ENCODE measurements at regions not wholly inside any gene's neighbourhood (a gene's known extent, or its start where the extent isn't known, plus 50 kb on each side); places are given as distances from the start of the nearest gene placed in this dataset.

DNA sequence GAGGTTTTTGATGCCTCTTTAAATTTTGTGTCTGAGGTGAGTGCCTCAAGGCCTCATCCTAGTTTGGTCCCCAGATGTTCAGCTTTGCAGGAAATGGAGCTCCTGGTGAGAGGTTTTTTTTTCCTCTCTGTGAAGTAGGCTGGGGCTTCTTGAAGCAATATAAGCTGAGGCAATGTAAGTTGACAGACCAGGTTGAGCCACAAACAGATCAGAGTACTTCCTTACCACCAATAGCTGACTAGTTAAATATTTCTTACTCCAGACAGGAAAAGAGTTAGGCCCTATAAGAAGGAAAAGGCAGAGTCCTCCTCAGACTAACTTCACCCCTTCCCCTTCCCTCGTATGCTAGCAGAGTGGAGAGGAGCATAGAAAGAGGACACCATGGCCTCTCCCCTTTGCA is 341.0 kb downstream of the LMO4 start:
- POLR2A ChIA-PET, result no interaction called here

DNA sequence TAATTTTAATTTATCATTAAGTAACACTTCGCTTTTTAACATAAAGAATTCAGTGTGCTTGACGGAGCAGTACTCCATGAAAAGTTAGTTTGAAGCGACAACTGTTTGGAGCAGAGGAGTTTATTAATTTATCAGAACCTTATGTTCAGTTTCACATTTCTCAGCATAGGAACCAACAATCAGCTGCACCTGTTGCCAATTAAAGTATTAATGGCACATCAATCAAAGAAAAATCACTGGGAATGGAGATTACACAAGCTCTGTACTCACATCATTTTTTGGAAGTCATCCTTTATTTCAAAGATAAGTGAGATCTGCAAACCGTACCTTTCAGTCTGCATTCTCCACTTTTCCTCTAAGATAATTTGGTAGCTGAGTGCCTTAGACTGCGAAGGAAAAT is 344.6 kb downstream of the LMO4 start:
- H3K36me3 Mint-ChIP-seq (ENCODE audit: insufficient read depth, unreplicated experiment), result no peaks in the 10 kb centered on the region
- no peaks in the 10 kb centered on the region for H3K27me3 Mint-ChIP-seq (ENCODE audit: insufficient read depth, unreplicated experiment)
- POLR2A ChIA-PET, result no interaction called here
- no peak overlapping the region for H3K27ac Mint-ChIP-seq (ENCODE audit: low read depth, unreplicated experiment)
- H3K4me1 Mint-ChIP-seq (ENCODE audit: insufficient read depth, unreplicated experiment), result no peaks in the 10 kb centered on the region
- no peak overlapping the region for H3K4me3 Mint-ChIP-seq (ENCODE audit: unreplicated experiment)
- DNase-seq (ENCODE audit: unreplicated experiment), result no peak
- CTCF ChIA-PET, result interaction anchor here (0.6 to 2.6 kb wide), 2 partner anchors 280 to 432 kb away, joined by 3 to 13 read pairs; no protein-coding TSS in a partner anchor
- no TSS peak for BruUV-seq (replicated peaks)
- TF ChIP-seq, protein P1, sequence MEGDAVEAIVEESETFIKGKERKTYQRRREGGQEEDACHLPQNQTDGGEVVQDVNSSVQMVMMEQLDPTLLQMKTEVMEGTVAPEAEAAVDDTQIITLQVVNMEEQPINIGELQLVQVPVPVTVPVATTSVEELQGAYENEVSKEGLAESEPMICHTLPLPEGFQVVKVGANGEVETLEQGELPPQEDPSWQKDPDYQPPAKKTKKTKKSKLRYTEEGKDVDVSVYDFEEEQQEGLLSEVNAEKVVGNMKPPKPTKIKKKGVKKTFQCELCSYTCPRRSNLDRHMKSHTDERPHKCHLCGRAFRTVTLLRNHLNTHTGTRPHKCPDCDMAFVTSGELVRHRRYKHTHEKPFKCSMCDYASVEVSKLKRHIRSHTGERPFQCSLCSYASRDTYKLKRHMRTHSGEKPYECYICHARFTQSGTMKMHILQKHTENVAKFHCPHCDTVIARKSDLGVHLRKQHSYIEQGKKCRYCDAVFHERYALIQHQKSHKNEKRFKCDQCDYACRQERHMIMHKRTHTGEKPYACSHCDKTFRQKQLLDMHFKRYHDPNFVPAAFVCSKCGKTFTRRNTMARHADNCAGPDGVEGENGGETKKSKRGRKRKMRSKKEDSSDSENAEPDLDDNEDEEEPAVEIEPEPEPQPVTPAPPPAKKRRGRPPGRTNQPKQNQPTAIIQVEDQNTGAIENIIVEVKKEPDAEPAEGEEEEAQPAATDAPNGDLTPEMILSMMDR (IDR thresholded peaks at IDR 0.05; ENCODE audit: unreplicated experiment), result no peak
- H3K9me3 Mint-ChIP-seq (ENCODE audit: unreplicated experiment), result no peaks in the 10 kb centered on the region
- intact Hi-C loops (cut with micrococcal nuclease), result loop anchor here (5.0 kb wide), 1 partner anchor 279 kb away; no protein-coding TSS in a partner anchor

More for the DNA sequence above, 341.0 kb downstream of the LMO4 start:
- Mint-ChIP-seq H3K9me3 (ENCODE audit: unreplicated experiment) (no peaks in the 10 kb centered on the region), H3K27me3 (ENCODE audit: insufficient read depth, unreplicated experiment) (no peaks in the 10 kb centered on the region), H3K36me3 (ENCODE audit: insufficient read depth, unreplicated experiment) (no peaks in the 10 kb centered on the region), H3K4me1 (ENCODE audit: insufficient read depth, unreplicated experiment) (no peaks in the 10 kb centered on the region), H3K27ac (ENCODE audit: low read depth, unreplicated experiment) (no peak overlapping the region), H3K4me3 (ENCODE audit: unreplicated experiment) (no peak overlapping the region)
- intact Hi-C loops (cut with micrococcal nuclease), result loop anchor here (5.0 kb wide), 1 partner anchor 283 kb away; no protein-coding TSS in a partner anchor
- no TSS peak for BruUV-seq (replicated peaks)
- TF ChIP-seq, protein P1 (IDR thresholded peaks at IDR 0.05; ENCODE audit: unreplicated experiment), result no peak
- no peak for DNase-seq (ENCODE audit: unreplicated experiment)
- CTCF ChIA-PET, result interaction anchor here (0.5 to 0.7 kb wide), 2 partner anchors 15 to 979 kb away, joined by 3 read pairs; no protein-coding TSS in a partner anchor

DNA sequence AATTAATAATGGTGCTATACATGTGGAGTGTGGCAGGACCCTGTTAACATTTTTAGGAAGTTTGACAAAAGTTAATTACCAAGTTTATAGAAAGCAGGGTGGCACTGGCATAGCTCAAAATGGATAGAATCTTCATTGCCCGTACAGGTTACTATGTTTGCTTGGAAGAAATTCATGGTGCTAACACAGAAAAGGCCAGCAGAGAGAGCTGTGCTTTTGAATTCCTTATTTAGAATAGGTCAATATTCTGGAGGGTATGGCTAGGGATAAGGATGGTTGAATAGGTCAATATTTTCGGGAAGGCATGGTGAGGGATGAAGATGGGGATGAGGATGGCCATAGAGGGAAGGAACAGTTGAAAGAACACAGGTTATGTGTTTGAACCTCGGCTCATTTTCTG is 345.1 kb downstream of the LMO4 start:
- POLR2A ChIA-PET, result no interaction called here
- CTCF ChIA-PET, result interaction anchor here (0.6 to 2.6 kb wide), 2 partner anchors 280 to 432 kb away, joined by 3 to 13 read pairs; no protein-coding TSS in a partner anchor
- Mint-ChIP-seq H3K27me3 (ENCODE audit: insufficient read depth, unreplicated experiment) (no peaks in the 10 kb centered on the region), H3K4me1 (ENCODE audit: insufficient read depth, unreplicated experiment) (no peaks in the 10 kb centered on the region), H3K36me3 (ENCODE audit: insufficient read depth, unreplicated experiment) (no peaks in the 10 kb centered on the region), H3K27ac (ENCODE audit: low read depth, unreplicated experiment) (no peak overlapping the region), H3K9me3 (ENCODE audit: unreplicated experiment) (no peaks in the 10 kb centered on the region), H3K4me3 (ENCODE audit: unreplicated experiment) (no peak overlapping the region)
- TF ChIP-seq, protein P1 (IDR thresholded peaks at IDR 0.05; ENCODE audit: unreplicated experiment), result no peak
- BruUV-seq (replicated peaks), result no TSS peak
- no peak for DNase-seq (ENCODE audit: unreplicated experiment)
- intact Hi-C loops (cut with micrococcal nuclease), result loop anchor here (5.0 kb wide), 1 partner anchor 279 kb away; no protein-coding TSS in a partner anchor

DNA sequence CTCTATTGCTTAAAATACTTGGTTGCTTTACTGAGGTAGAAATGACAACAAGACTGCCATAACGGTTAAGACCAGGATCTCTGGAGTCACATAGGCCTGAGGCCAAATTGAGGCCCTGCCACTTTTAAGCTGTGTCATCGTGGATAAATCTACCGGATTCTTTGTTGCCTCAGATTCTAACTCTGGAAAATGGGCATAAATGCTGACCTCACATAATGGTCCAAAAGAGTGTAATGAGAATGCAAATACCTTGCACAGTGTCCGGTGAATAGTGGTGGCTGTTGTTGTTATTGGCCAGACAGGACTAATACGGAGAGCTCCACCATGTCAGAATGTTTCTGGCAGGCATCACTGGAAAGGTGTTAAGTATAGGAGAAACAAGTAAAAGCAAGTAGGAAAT is 346.1 kb downstream of the LMO4 start:
- intact Hi-C loops (cut with micrococcal nuclease), result loop anchor here (5.0 kb wide), 1 partner anchor 278 kb away; no protein-coding TSS in a partner anchor
- Mint-ChIP-seq H3K4me1 (ENCODE audit: insufficient read depth, unreplicated experiment) (no peaks in the 10 kb centered on the region), H3K4me3 (ENCODE audit: unreplicated experiment) (no peak overlapping the region), H3K9me3 (ENCODE audit: unreplicated experiment) (no peaks in the 10 kb centered on the region), H3K27ac (ENCODE audit: low read depth, unreplicated experiment) (no peak overlapping the region), H3K36me3 (ENCODE audit: insufficient read depth, unreplicated experiment) (no peaks in the 10 kb centered on the region), H3K27me3 (ENCODE audit: insufficient read depth, unreplicated experiment) (no peaks in the 10 kb centered on the region)
- TF ChIP-seq, protein P1 (IDR thresholded peaks at IDR 0.05; ENCODE audit: unreplicated experiment), result no peak
- no peak for DNase-seq (ENCODE audit: unreplicated experiment)
- ChIA-PET CTCF (interaction anchor here (2.6 kb wide), 1 partner anchor 279 kb away, joined by 13 read pairs; no protein-coding TSS in a partner anchor), POLR2A (no interaction called here)
- BruUV-seq (replicated peaks), result no TSS peak

All from MCF 10A (cell line).